OCI-LY1 (cell line): ENCODE measurements at regions not wholly inside any gene's neighbourhood (a gene's known extent, or its start where the extent isn't known, plus 50 kb on each side); places are given as distances from the start of the nearest gene placed in this dataset.

Experiments used
- H2AFZ ChIP-seq: fragments of 200-600 bp; sonication (generic), shearing (Covaris generic); 2 replicates; pipeline ENCODE4 v1.6.0; 2014; ENCODE audit warnings: antibody characterized with exemption, mild to moderate bottlenecking, low read length
- H3F3A ChIP-seq: fragments of 200-600 bp; sonication (generic), shearing (Covaris generic); 2 replicates; pipeline ENCODE4 v1.6.0; 2014; ENCODE audit warnings: mild to moderate bottlenecking, antibody characterized with exemption, low read length, moderate library complexity; ENCODE audit not compliant: insufficient read depth
- H3K27ac ChIP-seq: fragments of 200-600 bp; sonication (generic); 2 replicates; pipeline ENCODE4 v1.5.1; 2014; ENCODE audit warnings: low read length, mixed run types, mild to moderate bottlenecking, low read depth; ENCODE audit not compliant: poor library complexity, severe bottlenecking
- H3K27me3 ChIP-seq: fragments of 200-600 bp; sonication (generic); 2 replicates; pipeline ENCODE4 v1.6.0; 2014; ENCODE audit warnings: antibody characterized with exemption, mild to moderate bottlenecking, low read length, moderate library complexity; ENCODE audit not compliant: insufficient read depth
- H3K36me3 ChIP-seq: fragments of 200-600 bp; sonication (generic); 2 replicates; pipeline ENCODE4 v1.6.1; 2014; ENCODE audit warnings: mild to moderate bottlenecking, antibody characterized with exemption, low read length, moderate library complexity, mixed read lengths; ENCODE audit not compliant: insufficient read depth
- H3K4me1 ChIP-seq: fragments of 200-600 bp; sonication (generic); 2 replicates; pipeline ENCODE4 v1.5.1; 2014; ENCODE audit warnings: mild to moderate bottlenecking, low read length, moderate library complexity; ENCODE audit not compliant: insufficient read depth, severe bottlenecking
- H3K4me2 ChIP-seq: fragments of 200-600 bp; sonication (generic), shearing (Covaris generic); 2 replicates; pipeline ENCODE4 v1.6.1; 2014; ENCODE audit warnings: low read length
- H3K4me3 ChIP-seq: fragments of 200-600 bp; sonication (generic); 2 replicates; pipeline ENCODE4 v1.5.1; 2014; ENCODE audit warnings: low read length, low read depth, mild to moderate bottlenecking, mixed read lengths; ENCODE audit not compliant: poor library complexity, severe bottlenecking
- H3K79me2 ChIP-seq: fragments of 200-600 bp; shearing (Covaris generic); 2 replicates; pipeline ENCODE4 v1.6.1; 2016; ENCODE audit warnings: mixed run types, low read length, mixed read lengths; ENCODE audit not compliant: insufficient read depth
- H3K9ac ChIP-seq: fragments of 200-600 bp; sonication (generic), shearing (Covaris generic); 2 replicates; pipeline ENCODE4 v1.6.1; 2014; ENCODE audit warnings: mild to moderate bottlenecking, low read length, mixed read lengths
- H3K9me2 ChIP-seq: fragments of 200-600 bp; sonication (generic), shearing (Covaris generic); 2 replicates; pipeline ENCODE4 v1.6.1; 2014; ENCODE audit warnings: low read depth, mild to moderate bottlenecking, low read length, mixed read lengths
- H3K9me3 ChIP-seq: fragments of 200-600 bp; shearing (Covaris generic); 2 replicates; pipeline ENCODE4 v1.6.1; 2014; ENCODE audit warnings: low read length, mixed read lengths
- H4K20me1 ChIP-seq: fragments of 200-600 bp; sonication (generic), shearing (Covaris generic); 2 replicates; pipeline ENCODE4 v1.6.0; 2016; ENCODE audit warnings: mild to moderate bottlenecking, low read length; ENCODE audit not compliant: insufficient read depth
- EZH2 ChIP-seq: fragments of 200-600 bp; sonication (generic), shearing (Covaris generic); IDR thresholded peaks from 2 replicates; pipeline ENCODE4 v1.8.0; 2017; ENCODE audit warnings: borderline replicate concordance, mixed run types, mild to moderate bottlenecking, antibody characterized with exemption, low read length, moderate library complexity, mixed read lengths
- TF ChIP-seq, protein P1 (sequence below): fragments of 200-600 bp; sonication (generic), shearing (Covaris generic); IDR thresholded peaks from 2 replicates; pipeline ENCODE4 v1.5.1; 2017; ENCODE audit warnings: mild to moderate bottlenecking, antibody characterized with exemption, low read length, moderate library complexity, mixed read lengths

DNA sequence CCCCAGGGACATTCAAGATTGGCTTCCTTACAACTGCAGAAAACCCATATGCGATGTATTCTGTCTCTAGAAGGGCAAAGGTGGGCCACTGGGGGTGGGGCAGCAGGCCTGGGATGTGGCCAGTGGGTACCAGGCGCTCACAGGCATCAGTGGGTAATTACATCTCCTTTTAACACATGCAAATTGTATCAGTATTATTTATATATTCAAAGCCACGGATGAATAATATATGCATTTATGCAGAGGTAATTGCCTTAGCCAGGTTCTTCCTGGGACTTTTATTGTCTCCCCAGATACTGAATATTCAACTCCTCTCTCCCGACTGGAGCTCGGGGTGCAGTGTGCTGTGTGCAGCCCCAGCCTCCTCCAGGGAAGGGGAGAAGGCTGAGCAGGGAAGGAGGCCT is 109.4 kb upstream of the MVB12B start:
- no peaks in the 10 kb centered on the region for H3K79me2 ChIP-seq
- H3K9ac ChIP-seq: no peak overlapping the region

GRCh38 chr9:126217797-126218196 is 108.8 kb upstream of the MVB12B start:
- Histone ChIP-seq H3K36me3 (no peaks in the 10 kb centered on the region), H3K9ac (no peak overlapping the region), H3K4me1 (no peaks in the 10 kb centered on the region), H3K79me2 (no peaks in the 10 kb centered on the region), H3F3A (no peaks in the 10 kb centered on the region), H3K9me2 (no peaks in the 10 kb centered on the region), H3K27me3 (no peaks in the 10 kb centered on the region; the same call in 1 of the 2 replicates), H2AFZ (no peak overlapping the region), H3K4me2 (no peak overlapping the region), H3K27ac (no peak overlapping the region), H3K9me3 (no peaks in the 10 kb centered on the region), H3K4me3 (no peak overlapping the region), H4K20me1 (no peaks in the 10 kb centered on the region)
- no peak for TF ChIP-seq EZH2
- TF ChIP-seq, protein P1, sequence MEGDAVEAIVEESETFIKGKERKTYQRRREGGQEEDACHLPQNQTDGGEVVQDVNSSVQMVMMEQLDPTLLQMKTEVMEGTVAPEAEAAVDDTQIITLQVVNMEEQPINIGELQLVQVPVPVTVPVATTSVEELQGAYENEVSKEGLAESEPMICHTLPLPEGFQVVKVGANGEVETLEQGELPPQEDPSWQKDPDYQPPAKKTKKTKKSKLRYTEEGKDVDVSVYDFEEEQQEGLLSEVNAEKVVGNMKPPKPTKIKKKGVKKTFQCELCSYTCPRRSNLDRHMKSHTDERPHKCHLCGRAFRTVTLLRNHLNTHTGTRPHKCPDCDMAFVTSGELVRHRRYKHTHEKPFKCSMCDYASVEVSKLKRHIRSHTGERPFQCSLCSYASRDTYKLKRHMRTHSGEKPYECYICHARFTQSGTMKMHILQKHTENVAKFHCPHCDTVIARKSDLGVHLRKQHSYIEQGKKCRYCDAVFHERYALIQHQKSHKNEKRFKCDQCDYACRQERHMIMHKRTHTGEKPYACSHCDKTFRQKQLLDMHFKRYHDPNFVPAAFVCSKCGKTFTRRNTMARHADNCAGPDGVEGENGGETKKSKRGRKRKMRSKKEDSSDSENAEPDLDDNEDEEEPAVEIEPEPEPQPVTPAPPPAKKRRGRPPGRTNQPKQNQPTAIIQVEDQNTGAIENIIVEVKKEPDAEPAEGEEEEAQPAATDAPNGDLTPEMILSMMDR: no peak

More for the DNA sequence above, 109.4 kb upstream of the MVB12B start:
- no peak overlapping the region for H3K4me2 ChIP-seq
- H3K27ac ChIP-seq: no peak overlapping the region
- H3K4me1 ChIP-seq: no peaks in the 10 kb centered on the region
- H2AFZ ChIP-seq: no peak overlapping the region
- H4K20me1 ChIP-seq: no peaks in the 10 kb centered on the region
- no peak overlapping the region for H3K4me3 ChIP-seq
- no peaks in the 10 kb centered on the region; the same call in 1 of the 2 replicates for H3K27me3 ChIP-seq
- H3K9me2 ChIP-seq: no peaks in the 10 kb centered on the region
- no peak for TF ChIP-seq EZH2
- TF ChIP-seq, protein P1: no peak
- no peaks in the 10 kb centered on the region for H3F3A ChIP-seq
- no peaks in the 10 kb centered on the region for H3K36me3 ChIP-seq
- H3K9me3 ChIP-seq: no peaks in the 10 kb centered on the region

GRCh38 chr9:126218359-126219125 is 108.1 kb upstream of the MVB12B start:
- no peak overlapping the region for H3K27ac ChIP-seq
- no peaks in the 10 kb centered on the region for H3K9me2 ChIP-seq
- no peaks in the 10 kb centered on the region for H3F3A ChIP-seq
- H3K4me3 ChIP-seq: no peak overlapping the region
- no peaks in the 10 kb centered on the region for H4K20me1 ChIP-seq
- no peak overlapping the region for H3K9ac ChIP-seq
- H3K4me2 ChIP-seq: no peak overlapping the region
- H2AFZ ChIP-seq: no peak overlapping the region
- H3K27me3 ChIP-seq: no peaks in the 10 kb centered on the region; the same call in 1 of the 2 replicates
- H3K36me3 ChIP-seq: no peaks in the 10 kb centered on the region
- H3K9me3 ChIP-seq: no peaks in the 10 kb centered on the region
- TF ChIP-seq, protein P1: no peak
- no peak for TF ChIP-seq EZH2
- no peaks in the 10 kb centered on the region for H3K79me2 ChIP-seq
- H3K4me1 ChIP-seq: no peaks in the 10 kb centered on the region
